GM19240 (cell line): ENCODE measurements at regions not wholly inside any gene's neighbourhood (a gene's known extent, or its start where the extent isn't known, plus 50 kb on each side); places are given as distances from the start of the nearest gene placed in this dataset.

Experiments
- DNase-seq: peaks from one replicate; pipeline ENCODE4 v3.0.0; 2011; ENCODE audit warnings: low spot score; ENCODE audit not compliant: insufficient read length

DNA sequence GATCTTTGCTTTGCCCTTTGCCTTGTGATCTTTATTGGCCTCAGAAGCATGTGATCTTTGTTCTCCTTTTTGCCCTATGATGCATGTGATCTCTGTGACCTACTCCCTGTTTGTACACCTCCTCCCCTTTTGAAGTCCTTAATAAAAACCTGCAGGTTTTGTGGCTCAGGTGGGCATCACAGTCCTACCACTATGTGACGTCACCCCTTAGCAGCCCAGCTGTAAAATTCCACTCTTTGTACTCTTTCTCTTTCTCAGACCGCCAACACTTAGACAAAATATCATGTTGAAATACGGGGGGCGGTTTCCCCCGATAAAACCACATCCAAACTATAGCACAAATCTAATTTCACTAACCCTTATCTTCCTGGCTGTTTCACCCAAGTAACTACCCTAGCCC is 76.7 kb upstream of the RAPGEF4 start:
- no peak for DNase-seq

DNA sequence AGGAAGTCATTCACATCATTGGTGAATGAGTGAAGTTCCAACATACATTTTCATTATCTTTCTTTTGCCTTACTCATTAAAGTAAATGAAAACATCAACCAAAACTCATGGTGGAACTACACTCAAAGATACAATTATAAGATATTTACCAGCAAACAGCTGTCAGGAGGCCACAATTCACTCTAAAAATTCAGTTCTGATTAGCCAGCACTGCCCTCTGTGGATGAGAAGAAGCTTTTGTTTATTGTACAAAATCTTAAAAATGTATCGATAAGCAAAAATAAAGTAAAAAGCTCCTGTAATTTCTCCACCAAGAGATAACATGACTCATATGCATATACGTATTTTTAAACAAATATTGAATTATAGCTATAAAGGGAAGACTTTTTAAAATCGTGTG is 73.5 kb upstream of the RAPGEF4 start:
- DNase-seq = no peak

DNA sequence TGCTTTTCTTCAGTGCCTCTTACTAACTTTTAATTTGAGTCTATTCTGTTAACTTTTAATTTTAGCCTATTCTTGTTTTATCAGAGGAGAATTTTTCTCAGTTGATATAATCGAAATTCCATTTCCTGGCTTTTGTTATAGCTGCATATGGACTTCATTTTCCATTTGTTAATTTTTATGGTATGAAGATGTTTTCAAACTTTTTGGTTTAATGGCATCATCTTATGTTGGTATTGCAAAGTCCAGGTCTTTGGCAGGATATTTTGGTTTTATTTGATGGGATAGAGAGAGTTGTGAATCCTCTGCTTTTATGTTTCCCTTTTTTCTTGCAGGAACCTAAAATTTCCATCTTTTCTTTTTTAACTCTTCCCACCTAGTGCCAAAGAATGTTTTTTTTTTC is 70.9 kb upstream of the RAPGEF4 start:
- no peak for DNase-seq

DNA sequence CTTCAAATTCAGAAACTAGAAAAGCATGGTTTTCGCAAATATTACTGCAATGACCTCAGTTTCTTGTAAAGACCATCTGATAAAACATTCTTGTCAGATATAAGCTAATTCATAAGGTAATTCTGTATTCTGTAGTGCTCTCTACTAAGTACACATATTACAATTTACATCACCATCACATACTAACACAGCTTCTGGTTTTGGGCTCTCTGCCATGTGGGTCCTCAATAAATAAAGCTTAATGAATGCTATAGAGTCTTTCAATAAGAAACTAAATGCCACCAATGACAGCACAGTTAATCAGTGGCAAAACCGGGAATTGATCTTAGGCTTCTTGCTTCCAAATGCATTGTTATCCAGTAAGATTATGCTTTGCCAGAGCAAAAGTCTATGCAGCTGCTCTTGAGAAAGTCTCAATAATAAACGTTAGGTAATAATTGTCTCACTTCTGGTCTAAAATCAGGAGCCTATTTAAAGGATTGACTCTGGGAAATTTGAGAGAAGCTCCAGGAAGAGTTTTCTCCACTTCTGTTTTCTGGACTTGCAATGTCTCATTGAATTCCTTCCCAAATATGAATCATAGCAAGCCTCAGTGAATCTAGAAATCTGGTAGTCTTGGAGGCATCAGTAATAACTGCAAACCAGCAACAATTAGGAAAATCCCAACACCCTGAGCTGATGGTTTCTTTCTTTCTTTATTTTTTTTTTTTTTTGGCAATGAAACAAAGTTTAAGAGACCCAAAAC is 67.9 kb upstream of the RAPGEF4 start:
- no peak for DNase-seq

DNA sequence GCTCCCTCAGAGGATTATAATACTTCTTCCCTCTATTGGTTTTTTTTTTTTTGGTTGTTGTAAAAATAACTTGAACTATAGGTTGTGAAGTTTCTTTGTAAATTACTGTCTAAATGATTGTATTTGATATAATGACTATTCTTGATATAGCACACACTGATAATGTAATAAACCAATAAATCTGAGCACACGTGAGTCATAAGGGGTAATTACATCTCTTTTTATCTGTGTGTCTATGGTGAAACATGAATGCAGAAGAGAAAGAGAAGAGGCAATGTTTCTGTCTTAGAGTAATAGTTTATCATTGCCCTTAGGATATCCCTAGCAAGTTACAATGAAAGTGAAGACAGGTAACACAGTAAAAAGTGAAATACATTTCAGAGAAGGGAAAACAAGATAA is 64.1 kb upstream of the RAPGEF4 start:
- DNase-seq = no peak

DNA sequence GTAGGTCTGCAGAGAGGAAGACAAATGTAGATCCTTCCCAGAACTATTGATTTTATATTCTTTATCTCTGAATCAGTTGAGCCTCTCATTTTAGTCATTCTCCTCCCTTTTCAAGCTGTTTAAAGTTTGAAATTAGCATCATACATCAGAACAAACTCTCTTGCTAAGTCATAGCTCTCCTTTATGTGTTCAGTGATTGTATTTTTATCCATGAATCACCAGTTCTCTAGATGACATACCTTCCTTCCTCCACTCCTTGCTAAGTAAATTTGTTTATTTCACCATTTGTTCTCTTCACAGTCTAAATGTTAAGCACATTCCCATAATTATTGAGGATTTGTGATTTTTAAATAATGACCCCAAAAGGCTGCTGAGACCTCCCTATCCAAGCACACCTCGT is 63.5 kb upstream of the RAPGEF4 start:
- no peak for DNase-seq

DNA sequence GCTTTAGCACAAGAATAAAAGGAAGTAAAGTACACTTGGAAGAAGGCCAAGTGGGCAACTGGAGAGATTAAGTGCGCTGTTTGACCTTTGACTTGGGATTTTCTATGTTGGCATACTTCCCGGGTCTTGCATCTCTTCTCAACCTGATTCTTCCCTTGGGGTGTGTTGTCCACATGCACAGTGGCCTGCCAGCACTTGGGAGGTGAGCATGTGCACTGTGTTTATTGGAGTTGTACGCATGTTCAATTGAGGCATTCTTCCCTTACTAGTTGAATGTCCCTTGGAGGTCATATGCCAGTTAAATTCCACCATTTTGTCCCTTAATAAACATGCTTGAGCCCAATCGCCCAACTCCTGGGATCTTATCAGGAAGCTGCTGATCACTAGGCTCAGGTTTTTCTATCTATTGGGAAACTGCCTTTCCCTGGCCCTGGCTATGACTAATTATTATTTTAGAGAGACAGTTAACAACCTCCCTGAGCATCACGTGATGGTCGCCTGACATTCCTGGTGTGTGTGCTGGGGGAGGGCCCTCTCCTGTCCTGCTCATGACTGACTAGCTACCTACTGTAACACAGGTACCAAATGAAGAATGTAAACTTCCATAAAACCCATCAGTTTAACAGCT is 62.5 kb upstream of the RAPGEF4 start:
- no peak for DNase-seq

DNA sequence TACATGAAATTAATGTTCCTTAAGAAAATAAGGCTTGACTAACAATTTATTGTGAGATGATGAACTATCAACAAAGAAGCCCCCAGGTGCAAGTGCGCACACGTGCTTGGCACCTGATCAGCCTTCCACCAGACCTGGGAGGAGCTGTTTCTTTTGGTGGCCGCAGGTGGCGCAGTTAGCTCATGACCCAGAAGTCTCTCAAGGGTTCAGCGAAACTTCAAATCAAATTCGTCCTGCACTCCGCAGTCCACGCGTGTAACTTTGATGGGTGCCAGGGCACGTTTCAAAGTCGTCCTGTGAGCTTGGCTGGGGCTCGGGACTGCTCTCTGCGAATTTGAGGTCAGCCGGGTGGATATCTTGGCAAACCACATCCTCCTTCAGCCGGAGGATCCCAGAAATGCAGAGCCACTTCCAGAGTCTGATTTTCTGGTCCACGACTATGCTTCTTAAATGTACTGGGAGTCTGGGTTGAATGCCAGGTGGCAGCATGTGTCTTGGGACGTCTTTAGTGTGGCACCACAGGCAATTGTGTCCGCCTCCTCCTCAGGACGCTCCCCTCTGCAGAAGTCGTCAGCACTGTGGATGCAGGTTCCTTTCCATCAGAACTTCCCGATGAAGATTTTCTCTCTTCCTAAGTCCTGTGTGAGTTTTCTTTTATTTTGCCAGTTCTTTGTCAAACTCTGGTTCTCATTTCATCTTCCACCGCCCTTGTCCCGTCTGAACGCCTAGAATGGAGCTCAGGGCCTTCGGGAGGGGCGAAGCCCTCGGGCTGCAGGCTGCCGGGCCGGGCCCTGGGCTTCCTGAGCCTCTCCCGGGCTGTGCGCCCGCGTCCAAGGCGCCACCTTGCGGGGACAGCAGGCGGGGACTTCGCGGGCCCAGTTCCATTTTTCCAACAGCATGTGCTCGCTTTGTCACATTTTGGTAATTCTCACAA is 61.3 kb upstream of the RAPGEF4 start:
- peak; percentile 9 for DNase-seq

DNA sequence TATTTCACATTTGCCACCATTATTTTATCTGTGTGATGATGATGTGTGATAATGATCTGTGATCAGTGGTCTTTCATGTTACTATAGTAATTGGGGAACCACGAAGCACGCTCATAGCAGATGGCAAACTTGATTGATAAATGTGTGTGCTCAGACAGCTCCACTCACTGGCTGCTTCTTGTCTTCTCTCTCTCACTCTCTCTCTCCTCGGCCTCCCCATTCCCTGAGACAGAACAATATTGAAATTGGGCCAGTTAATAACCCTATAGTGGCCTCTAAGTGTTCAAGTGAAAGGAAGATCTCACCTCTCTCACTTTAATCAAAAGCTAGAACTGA is 60.7 kb upstream of the RAPGEF4 start:
- no peak for DNase-seq

DNA sequence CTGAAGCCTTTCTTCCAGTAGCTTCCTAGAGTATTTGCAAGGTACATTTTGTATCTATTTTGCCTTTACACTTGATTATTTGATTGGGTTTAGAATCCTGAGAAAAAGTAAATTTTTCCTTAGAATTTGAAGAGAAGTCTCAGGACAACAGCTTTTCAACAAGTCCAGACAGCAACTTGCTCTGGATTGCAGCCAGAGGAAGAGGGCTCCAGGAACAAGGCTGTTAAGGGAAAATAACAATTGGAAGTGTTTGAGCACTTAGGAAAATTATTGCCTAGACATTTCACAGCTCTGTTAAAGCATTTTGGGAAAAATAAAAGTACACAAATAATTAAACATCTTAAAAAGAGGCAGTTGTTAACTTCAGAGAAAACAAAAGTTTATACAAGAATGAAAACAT is 58.3 kb upstream of the RAPGEF4 start:
- DNase-seq = no peak

DNA sequence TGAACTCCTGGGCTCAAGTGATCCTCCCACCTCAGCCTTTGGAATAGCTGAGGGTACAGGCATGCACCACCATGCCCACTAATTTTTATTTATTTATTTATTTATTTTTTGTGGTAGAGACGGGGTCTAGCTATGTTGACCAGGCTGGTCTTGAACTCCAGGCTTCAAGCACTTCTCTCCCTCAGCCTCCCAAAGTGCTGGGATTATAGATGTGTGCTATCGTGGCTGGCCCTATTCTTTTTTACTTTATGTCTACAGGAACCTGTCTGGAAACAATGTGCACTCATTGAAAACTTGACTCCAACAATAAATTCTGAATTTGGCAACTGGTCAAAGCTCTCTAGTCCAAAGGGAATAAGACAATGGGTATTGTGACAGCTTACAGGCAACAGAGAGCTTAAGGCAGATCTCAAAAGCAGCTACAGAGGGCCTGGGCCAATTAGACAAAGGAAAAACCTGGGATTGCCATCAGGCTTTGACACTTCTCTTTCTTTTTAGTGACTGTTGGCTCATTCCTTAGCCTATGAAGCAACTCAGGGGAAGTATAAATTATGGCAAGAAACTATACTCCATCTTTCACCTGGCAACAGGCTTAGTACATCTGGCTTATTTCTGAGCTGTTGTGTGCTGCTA is 55.1 kb upstream of the RAPGEF4 start:
- no peak for DNase-seq

DNA sequence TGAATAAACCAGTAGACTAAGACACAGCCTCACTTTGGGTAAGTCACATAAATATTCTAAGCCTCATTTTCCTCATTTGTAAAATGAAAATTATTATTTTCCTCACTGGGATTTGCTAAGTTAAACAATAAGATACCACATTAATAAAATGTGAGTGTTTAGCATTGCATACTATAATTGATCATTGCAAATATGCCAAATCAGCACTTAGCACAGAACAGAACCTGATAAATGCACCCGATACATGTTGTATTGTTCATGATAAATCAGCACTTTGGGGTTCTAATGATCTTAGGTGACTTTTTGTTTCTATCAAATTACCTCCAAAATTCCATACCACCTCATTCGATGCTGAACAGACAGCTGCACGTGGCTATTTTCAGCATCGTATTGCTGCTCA is 50.2 kb upstream of the RAPGEF4 start:
- DNase-seq = no peak
